ENCODE measurements at regions not wholly inside any gene's neighbourhood (a gene's known extent, or its start where the extent isn't known, plus 50 kb on each side); places are given as distances from the start of the nearest gene placed in this dataset.

DNA sequence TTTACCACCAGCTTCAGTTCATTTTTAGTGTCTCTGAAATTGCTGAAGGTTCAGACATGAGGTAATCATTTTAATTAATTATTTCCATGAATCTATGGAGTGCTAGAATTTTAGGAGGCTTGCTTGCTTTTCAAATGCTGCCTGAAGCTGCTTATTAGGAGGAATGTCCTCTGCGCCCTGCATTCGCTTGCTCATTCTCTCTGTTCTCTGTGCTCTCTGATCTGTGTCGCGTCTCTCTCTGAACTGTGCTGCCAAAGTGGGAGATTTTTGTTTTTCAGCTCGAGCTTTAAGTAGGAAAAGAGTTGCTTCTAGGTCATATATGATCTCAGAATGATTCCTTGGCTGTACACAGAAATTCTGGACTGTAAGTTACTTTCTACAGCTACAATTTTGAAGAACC is 101.7 kb upstream of the PRR16 start:
- no peak overlapping the region for H3K4me3 Mint-ChIP-seq (ENCODE audit: unreplicated experiment)
- DNase-seq (ENCODE audit: extremely low spot score, unreplicated experiment) = no peak
- H3K27ac Mint-ChIP-seq (ENCODE audit: unreplicated experiment) = no peak overlapping the region
- H3K4me1 Mint-ChIP-seq (ENCODE audit: unreplicated experiment) = no peaks in the 10 kb centered on the region
- no peaks in the 10 kb centered on the region for H3K27me3 Mint-ChIP-seq (ENCODE audit: unreplicated experiment)
- no peaks in the 10 kb centered on the region for H3K36me3 Mint-ChIP-seq (ENCODE audit: unreplicated experiment)
- no peaks in the 10 kb centered on the region for H3K9me3 Mint-ChIP-seq (ENCODE audit: unreplicated experiment)
- TF ChIP-seq, protein P1, sequence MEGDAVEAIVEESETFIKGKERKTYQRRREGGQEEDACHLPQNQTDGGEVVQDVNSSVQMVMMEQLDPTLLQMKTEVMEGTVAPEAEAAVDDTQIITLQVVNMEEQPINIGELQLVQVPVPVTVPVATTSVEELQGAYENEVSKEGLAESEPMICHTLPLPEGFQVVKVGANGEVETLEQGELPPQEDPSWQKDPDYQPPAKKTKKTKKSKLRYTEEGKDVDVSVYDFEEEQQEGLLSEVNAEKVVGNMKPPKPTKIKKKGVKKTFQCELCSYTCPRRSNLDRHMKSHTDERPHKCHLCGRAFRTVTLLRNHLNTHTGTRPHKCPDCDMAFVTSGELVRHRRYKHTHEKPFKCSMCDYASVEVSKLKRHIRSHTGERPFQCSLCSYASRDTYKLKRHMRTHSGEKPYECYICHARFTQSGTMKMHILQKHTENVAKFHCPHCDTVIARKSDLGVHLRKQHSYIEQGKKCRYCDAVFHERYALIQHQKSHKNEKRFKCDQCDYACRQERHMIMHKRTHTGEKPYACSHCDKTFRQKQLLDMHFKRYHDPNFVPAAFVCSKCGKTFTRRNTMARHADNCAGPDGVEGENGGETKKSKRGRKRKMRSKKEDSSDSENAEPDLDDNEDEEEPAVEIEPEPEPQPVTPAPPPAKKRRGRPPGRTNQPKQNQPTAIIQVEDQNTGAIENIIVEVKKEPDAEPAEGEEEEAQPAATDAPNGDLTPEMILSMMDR (IDR thresholded peaks at IDR 0.05) = no peak

DNA sequence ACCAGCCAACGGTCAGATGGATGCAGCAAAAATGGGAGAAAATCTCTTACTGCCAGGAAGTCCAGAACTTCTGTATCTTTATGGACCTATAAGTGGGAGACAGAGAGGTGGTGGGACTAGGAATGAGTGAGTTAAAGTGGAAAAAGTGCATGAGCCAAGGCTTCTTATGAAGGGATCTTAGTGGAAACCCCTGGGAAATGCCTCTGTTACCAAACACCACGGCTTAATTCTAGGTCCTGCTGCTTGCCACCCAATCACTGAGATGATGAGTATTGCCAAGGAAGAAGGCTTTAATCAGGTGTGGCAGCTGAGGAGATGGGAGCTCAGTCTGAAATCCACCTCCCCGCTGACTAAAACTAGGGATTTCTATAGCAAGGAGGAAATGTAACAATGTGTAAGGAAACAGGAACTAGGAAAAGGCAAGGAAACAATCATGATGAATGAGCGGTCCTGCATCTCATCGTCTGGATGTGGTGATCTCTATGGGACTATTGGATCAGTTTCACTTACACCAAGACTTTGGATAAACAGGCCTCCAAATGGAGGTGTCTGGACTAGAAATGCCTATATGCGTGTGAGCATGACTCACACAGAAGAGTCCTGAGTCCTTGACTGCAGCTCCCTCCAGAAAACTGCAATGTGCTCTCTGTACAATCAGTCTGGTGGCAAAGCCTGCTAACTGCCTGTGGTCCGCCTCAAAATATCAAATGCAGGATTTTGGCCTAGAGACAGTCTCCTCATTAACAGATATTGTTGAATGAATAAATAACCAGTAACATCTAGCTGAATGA is 98.2 kb upstream of the PRR16 start:
- TF ChIP-seq, protein P1 (IDR thresholded peaks at IDR 0.05) = no peak
- Mint-ChIP-seq H3K27ac (ENCODE audit: unreplicated experiment) (no peak overlapping the region), H3K9me3 (ENCODE audit: unreplicated experiment) (no peaks in the 10 kb centered on the region)

DNA sequence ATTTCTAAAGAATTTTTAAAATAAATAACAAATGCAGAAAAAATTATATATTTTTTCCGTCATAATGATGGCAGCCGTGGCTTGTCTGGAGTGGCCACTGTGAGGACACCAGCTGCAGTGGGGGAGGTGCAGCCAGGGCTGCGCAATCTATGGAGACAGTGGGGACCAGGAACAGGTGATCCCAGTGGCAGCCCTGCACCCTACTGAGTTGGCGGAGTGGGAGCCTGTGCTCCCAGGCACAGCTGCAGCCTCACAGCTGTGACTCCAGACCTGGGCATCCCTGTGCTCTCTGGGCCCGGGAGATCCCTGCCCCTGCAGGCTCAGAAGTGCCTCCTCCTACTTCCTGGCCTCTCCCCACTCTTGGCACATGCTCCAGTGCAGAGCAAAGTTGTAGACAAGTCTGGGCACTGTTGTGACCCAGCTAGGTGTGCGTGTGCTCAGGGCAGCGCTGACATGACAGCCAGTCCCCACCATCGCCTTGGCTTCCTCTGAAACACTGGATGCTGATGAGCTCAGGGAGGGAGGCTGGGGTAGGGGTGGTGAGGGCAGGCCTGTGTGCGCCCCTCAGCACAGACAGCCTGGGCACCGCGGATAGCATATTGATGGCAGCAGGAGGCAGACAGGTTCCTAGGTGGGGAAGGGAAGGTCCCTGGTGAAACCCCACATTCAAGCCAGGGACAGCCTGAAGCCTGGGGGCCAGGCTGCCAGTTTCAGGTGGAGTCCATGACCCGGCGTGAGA is 96.0 kb upstream of the PRR16 start:
- no peak for DNase-seq (ENCODE audit: extremely low spot score, unreplicated experiment)
- Mint-ChIP-seq H3K27ac (ENCODE audit: unreplicated experiment) (no peak overlapping the region), H3K36me3 (ENCODE audit: unreplicated experiment) (no peaks in the 10 kb centered on the region), H3K27me3 (ENCODE audit: unreplicated experiment) (no peaks in the 10 kb centered on the region), H3K4me3 (ENCODE audit: unreplicated experiment) (no peak overlapping the region), H3K9me3 (ENCODE audit: unreplicated experiment) (no peaks in the 10 kb centered on the region), H3K4me1 (ENCODE audit: unreplicated experiment) (peaks cover 7% of the 10 kb centered on the region)
- TF ChIP-seq, protein P1 (IDR thresholded peaks at IDR 0.05) = no peak

More for the DNA sequence above, 98.2 kb upstream of the PRR16 start:
- no peaks in the 10 kb centered on the region for H3K36me3 Mint-ChIP-seq (ENCODE audit: unreplicated experiment)
- H3K4me1 Mint-ChIP-seq (ENCODE audit: unreplicated experiment) = no peaks in the 10 kb centered on the region
- no peak overlapping the region for H3K4me3 Mint-ChIP-seq (ENCODE audit: unreplicated experiment)
- H3K27me3 Mint-ChIP-seq (ENCODE audit: unreplicated experiment) = no peaks in the 10 kb centered on the region
- DNase-seq (ENCODE audit: extremely low spot score, unreplicated experiment) = no peak

DNA sequence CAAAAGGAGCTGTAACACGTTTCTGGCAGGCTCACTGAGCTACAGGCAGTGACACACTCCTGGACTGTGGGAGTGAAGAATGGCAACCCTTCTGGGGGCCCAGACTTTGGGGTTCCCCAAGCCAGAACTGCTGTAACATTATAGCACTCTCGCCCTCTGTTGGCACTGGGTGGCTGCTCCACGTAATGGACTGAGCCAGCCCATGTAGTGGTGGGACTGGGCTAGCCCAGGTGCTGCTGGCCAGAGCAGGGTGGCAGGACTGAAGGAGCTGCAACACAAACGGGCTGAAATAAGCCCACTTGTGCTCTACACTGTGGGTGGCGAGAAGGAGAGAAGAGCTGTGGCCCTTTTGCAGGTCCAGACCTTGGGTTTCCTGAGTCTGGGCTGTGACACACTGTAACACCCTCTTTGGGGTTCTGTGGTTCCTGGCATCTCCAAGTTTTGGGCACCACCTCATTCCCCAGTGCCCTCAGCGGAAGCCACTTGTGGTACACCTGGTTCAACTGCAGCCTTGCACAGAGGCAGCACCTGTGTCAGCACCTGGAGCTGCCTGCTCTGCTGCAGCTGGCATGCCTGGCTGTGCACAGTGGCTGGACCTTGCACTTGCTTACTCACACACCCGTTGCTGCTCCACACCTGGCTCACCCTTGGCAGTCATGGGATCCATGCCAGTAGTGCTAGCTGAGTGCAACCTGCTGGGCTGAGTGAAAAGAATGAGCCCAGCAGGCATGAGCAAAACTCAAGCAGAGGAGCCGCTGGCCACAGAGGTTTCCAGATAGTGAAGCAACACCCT is 95.0 kb upstream of the PRR16 start:
- Mint-ChIP-seq H3K9me3 (ENCODE audit: unreplicated experiment) (no peaks in the 10 kb centered on the region), H3K4me1 (ENCODE audit: unreplicated experiment) (peaks cover 7% of the 10 kb centered on the region), H3K27me3 (ENCODE audit: unreplicated experiment) (no peaks in the 10 kb centered on the region), H3K36me3 (ENCODE audit: unreplicated experiment) (no peaks in the 10 kb centered on the region), H3K4me3 (ENCODE audit: unreplicated experiment) (no peak overlapping the region), H3K27ac (ENCODE audit: unreplicated experiment) (no peak overlapping the region)
- TF ChIP-seq, protein P1 (IDR thresholded peaks at IDR 0.05) = no peak
- no peak for DNase-seq (ENCODE audit: extremely low spot score, unreplicated experiment)

Data from osteocyte (in vitro differentiated cells).